ENCODE measurements at regions not wholly inside any gene's neighbourhood (a gene's known extent, or its start where the extent isn't known, plus 50 kb on each side); places are given as distances from the start of the nearest gene placed in this dataset.

DNA sequence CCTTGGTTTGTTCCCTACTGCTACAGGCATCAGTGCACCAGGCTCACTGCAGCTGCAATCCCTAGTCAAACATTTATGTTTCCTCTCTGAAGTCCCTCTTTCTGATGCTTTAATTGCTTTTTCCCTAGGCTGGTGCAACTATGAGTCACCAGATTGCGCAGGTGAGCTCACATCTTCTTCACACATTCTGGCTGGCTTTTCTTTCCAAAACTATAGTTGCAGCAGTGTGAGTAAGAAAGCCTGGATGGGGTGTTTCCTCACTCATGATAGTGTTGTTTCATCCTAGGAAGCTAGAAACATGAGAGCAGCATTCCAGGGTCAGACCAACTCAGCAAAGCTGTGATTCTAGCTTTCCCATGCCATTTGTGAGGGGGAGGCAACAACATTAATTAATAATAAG lies 296.4 kb downstream of the PAX1 start:
- Histone ChIP-seq H3K4me1 (no peaks in the 10 kb centered on the region), H3K9me3 (no peaks in the 10 kb centered on the region), H3K4me3 (no peak overlapping the region), H3K27ac (no peak overlapping the region), H3K27me3 (no peaks in the 10 kb centered on the region), H3K36me3 (no peaks in the 10 kb centered on the region)
- intact Hi-C loops (cut with DNase I; ENCODE audit: low total_unique reads) = no loop called here
- DNase-seq (ENCODE audit: low spot score in 2 of 2) = no peak
- no peak for TF ChIP-seq POLR2A (IDR thresholded peaks at IDR 0.05)
- TF ChIP-seq POLR2AphosphoS5 (IDR thresholded peaks at IDR 0.05) = no peak
- no peak for TF ChIP-seq CTCF (IDR thresholded peaks at IDR 0.05)

GRCh38 chr20:21995461-21995860 lies 290.0 kb downstream of the PAX1 start:
- Histone ChIP-seq H3K9me3 (no peaks in the 10 kb centered on the region), H3K27ac (no peak overlapping the region), H3K4me3 (no peak overlapping the region), H3K4me1 (no peaks in the 10 kb centered on the region), H3K36me3 (no peaks in the 10 kb centered on the region), H3K27me3 (no peaks in the 10 kb centered on the region)
- intact Hi-C loops (cut with DNase I; ENCODE audit: low total_unique reads) = no loop called here
- no peak for DNase-seq (ENCODE audit: low spot score in 2 of 2)
- TF ChIP-seq POLR2AphosphoS5 (IDR thresholded peaks at IDR 0.05) = no peak
- TF ChIP-seq CTCF (IDR thresholded peaks at IDR 0.05) = no peak
- no peak for TF ChIP-seq POLR2A (IDR thresholded peaks at IDR 0.05)

DNA sequence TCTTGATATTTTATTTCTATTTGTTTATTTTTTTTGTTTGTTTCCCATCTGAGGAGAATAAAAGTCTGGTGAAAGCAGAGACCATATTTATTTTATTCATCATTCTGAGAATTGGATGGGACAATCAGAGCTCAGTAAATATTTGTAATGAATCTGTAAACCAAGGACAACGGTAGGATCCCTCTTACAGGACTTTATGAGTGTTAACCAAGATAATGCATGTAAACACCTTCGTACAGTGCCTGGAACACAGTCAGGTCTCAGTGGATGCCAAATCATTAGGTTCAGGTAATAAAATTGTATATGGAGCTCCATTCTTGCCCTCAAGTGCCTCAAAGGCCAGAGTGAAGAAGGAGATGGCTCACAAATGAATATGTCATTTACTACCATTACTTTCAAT lies 288.7 kb downstream of the PAX1 start:
- Histone ChIP-seq H3K27me3 (no peaks in the 10 kb centered on the region), H3K9me3 (no peaks in the 10 kb centered on the region), H3K27ac (no peak overlapping the region), H3K4me3 (no peak overlapping the region), H3K4me1 (no peaks in the 10 kb centered on the region), H3K36me3 (no peaks in the 10 kb centered on the region)
- intact Hi-C loops (cut with DNase I; ENCODE audit: low total_unique reads) = no loop called here
- TF ChIP-seq POLR2AphosphoS5 (IDR thresholded peaks at IDR 0.05) = no peak
- TF ChIP-seq POLR2A (IDR thresholded peaks at IDR 0.05) = no peak
- no peak for TF ChIP-seq CTCF (IDR thresholded peaks at IDR 0.05)
- DNase-seq (ENCODE audit: low spot score in 2 of 2) = no peak

- intact Hi-C loops (cut with DNase I; ENCODE audit: low total_unique reads) = no loop called here
- Histone ChIP-seq H3K27me3 (no peaks in the 10 kb centered on the region), H3K4me3 (no peak overlapping the region), H3K9me3 (no peaks in the 10 kb centered on the region), H3K4me1 (no peaks in the 10 kb centered on the region), H3K36me3 (no peaks in the 10 kb centered on the region), H3K27ac (no peak overlapping the region)
- TF ChIP-seq POLR2A (IDR thresholded peaks at IDR 0.05) = no peak
- TF ChIP-seq CTCF (IDR thresholded peaks at IDR 0.05) = no peak
- no peak for TF ChIP-seq POLR2AphosphoS5 (IDR thresholded peaks at IDR 0.05)
- no peak for DNase-seq (ENCODE audit: low spot score in 2 of 2)
Measured at GRCh38 chr20:21982559-21982958, 277.1 kb downstream of the PAX1 start.

- no peaks in the 10 kb centered on the region for H3K9me3 ChIP-seq
- TF ChIP-seq POLR2A (IDR thresholded peaks at IDR 0.05) = no peak
- no peak for TF ChIP-seq CTCF (IDR thresholded peaks at IDR 0.05)
- no peak for TF ChIP-seq POLR2AphosphoS5 (IDR thresholded peaks at IDR 0.05)
- H3K4me1 ChIP-seq = no peaks in the 10 kb centered on the region
- no peak for DNase-seq (ENCODE audit: low spot score in 2 of 2)
- peak overlapping the region in 1 of 2 donors; percentile 48 for H3K27ac ChIP-seq
- intact Hi-C loops (cut with DNase I; ENCODE audit: low total_unique reads) = no loop called here
- no peaks in the 10 kb centered on the region for H3K27me3 ChIP-seq
- no peaks in the 10 kb centered on the region for H3K36me3 ChIP-seq
- no peak overlapping the region for H3K4me3 ChIP-seq
Measured at GRCh38 chr20:21981597-21982344, 276.3 kb downstream of the PAX1 start.

Data from breast epithelium (tissue), 4 donors.